Esophagus squamous epithelium (tissue), 4 donors: ENCODE measurements at regions not wholly inside any gene's neighbourhood (a gene's known extent, or its start where the extent isn't known, plus 50 kb on each side); places are given as distances from the start of the nearest gene placed in this dataset.

Source experiments
- POLR2A ChIP-seq, 4 donors: fragments of 450-650 bp; IDR thresholded peaks; one replicate each; pipeline ENCODE4 v1.6.1; 2017; ENCODE audit warnings: antibody characterized with exemption in 4 of 4, mild to moderate bottlenecking in 4 of 4, moderate library complexity in 3 of 4
- TF ChIP-seq, protein P1 (sequence below), 6 experiments: fragments of 450-650 bp in 4 of 6; fragments of 200-600 bp in 2 of 6; sonication (generic) in 2 of 6; IDR thresholded peaks; one replicate each; pipeline ENCODE4 v1.5.1; 2016 to 2019; ENCODE audit warnings: antibody characterized with exemption in 6 of 6, mild to moderate bottlenecking in 4 of 6, moderate library complexity in 4 of 6

DNA sequence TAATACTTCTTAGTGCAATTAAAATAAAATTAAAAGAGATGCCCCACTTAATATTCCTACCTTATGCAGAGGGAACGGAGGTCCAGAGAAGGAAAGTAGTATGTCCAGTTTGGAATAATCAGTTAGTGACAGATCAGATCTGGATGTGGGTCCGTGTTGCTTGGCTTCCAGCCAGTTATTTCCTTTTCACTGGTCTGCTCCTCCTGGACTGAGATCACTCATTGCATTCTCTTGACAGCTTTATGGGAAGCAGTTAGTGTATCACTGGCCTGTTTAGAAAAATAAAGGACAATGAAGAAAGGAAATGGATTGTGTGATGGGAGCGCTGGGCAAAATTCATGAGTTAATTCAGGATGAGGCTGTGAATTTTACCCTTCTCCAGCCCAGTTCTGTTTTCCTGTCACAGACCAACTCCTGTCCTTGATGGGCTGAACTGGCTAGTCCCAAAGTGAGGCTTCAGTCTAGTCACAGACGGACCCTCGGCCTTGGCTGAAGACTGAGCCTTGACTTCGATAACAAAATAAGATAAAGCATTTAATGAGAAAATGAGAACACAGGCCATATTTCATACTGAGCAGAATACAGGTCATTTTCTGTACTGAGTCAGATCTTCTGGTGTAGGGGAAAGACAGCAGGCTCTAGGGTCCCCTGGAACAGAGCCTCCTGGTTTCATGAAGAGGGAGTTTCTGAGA, 85.2 kb upstream of the TRABD2B start:
- TF ChIP-seq, protein P1, sequence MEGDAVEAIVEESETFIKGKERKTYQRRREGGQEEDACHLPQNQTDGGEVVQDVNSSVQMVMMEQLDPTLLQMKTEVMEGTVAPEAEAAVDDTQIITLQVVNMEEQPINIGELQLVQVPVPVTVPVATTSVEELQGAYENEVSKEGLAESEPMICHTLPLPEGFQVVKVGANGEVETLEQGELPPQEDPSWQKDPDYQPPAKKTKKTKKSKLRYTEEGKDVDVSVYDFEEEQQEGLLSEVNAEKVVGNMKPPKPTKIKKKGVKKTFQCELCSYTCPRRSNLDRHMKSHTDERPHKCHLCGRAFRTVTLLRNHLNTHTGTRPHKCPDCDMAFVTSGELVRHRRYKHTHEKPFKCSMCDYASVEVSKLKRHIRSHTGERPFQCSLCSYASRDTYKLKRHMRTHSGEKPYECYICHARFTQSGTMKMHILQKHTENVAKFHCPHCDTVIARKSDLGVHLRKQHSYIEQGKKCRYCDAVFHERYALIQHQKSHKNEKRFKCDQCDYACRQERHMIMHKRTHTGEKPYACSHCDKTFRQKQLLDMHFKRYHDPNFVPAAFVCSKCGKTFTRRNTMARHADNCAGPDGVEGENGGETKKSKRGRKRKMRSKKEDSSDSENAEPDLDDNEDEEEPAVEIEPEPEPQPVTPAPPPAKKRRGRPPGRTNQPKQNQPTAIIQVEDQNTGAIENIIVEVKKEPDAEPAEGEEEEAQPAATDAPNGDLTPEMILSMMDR (IDR thresholded peaks at IDR 0.05), result no peak
- no peak for TF ChIP-seq POLR2A (IDR thresholded peaks at IDR 0.05)
